MCF 10A (cell line): ENCODE measurements at regions not wholly inside any gene's neighbourhood (a gene's known extent, or its start where the extent isn't known, plus 50 kb on each side); places are given as distances from the start of the nearest gene placed in this dataset.

Experiments used
- BruUV-seq: library from RNA; stranded (reverse); fragments of 400-500 nt; replicated peaks from 2 replicates; lab custom pipeline; 2021; lab: Mats Ljungman, UMichigan
- CTCF ChIA-PET: fragments of 300-600 bp; sonication (Branson Sonifier 250); formaldehyde crosslinking; extraction: SDS; loops from one replicate; lab custom pipeline; 2021; ENCODE audit warnings: antibody characterized with exemption, inconsistent platforms; lab: Yijun Ruan, JAX
- POLR2A ChIA-PET: fragments of 300-600, 350-650 bp; sonication (Branson Sonifier 250); formaldehyde crosslinking; extraction: SDS; loops from one replicate; lab custom pipeline; 2020; ENCODE audit warnings: antibody characterized with exemption, inconsistent platforms; lab: Yijun Ruan, JAX
- DNase-seq: peaks from one replicate; pipeline ENCODE4 v3.0.0-alpha.2; 2018; ENCODE audit not compliant: unreplicated experiment
- H3K27ac Mint-ChIP-seq: one replicate; pipeline ENCODE4 v1.8.0; 2022; ENCODE audit warnings: mild to moderate bottlenecking, low read depth, mixed read lengths; ENCODE audit not compliant: unreplicated experiment
- H3K27me3 Mint-ChIP-seq: one replicate; pipeline ENCODE4 v1.8.0; 2022; ENCODE audit warnings: mixed read lengths; ENCODE audit not compliant: insufficient read depth, unreplicated experiment
- H3K36me3 Mint-ChIP-seq: one replicate; pipeline ENCODE4 v1.8.0; 2022; ENCODE audit warnings: mild to moderate bottlenecking, moderate library complexity, mixed read lengths; ENCODE audit not compliant: insufficient read depth, unreplicated experiment
- H3K4me1 Mint-ChIP-seq: one replicate; pipeline ENCODE4 v1.8.0; 2022; ENCODE audit warnings: mixed read lengths; ENCODE audit not compliant: insufficient read depth, unreplicated experiment
- H3K4me3 Mint-ChIP-seq: one replicate; pipeline ENCODE4 v1.8.0; 2022; ENCODE audit warnings: mild to moderate bottlenecking, moderate library complexity, mixed read lengths; ENCODE audit not compliant: unreplicated experiment
- H3K9me3 Mint-ChIP-seq: one replicate; pipeline ENCODE4 v1.8.0; 2022; ENCODE audit warnings: mixed read lengths; ENCODE audit not compliant: unreplicated experiment
- intact Hi-C: fragments of 100-400 bp; cut with micrococcal nuclease; formaldehyde crosslinking; loops from 2 replicates; pipeline ENCODE4 v1.14.1; 2022
- TF ChIP-seq, protein P1 (sequence below): fragments of 200-600 bp; IDR thresholded peaks from one replicate; pipeline ENCODE4 v1.8.0; 2022; ENCODE audit warnings: antibody characterized with exemption, mild to moderate bottlenecking; ENCODE audit not compliant: unreplicated experiment

DNA sequence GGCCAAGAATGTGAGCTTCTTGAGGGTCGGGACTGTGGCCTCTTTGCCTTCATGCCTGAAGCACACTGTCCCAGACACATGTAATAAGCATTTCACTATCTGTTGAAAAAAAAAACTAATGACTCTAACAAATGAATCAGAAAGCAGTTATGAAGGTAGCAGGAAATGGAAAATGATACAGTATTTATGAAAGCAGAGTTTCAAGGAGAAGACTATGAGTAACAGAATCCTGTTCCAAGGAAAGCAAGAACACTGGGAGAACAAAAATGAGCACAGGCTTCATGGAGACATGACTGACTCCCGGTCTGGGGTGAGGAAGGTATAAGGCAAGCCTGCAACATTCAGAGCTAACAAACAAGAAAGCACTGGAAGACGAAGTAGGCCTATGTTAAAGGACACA is 190.8 kb downstream of the RNF152 start:
- Mint-ChIP-seq H3K9me3 (no peaks in the 10 kb centered on the region), H3K27ac (peak overlapping the region; percentile 66), H3K27me3 (no peaks in the 10 kb centered on the region), H3K4me3 (no peak overlapping the region), H3K36me3 (no peaks in the 10 kb centered on the region), H3K4me1 (peaks cover 13% of the 10 kb centered on the region)
- no peak for DNase-seq
- intact Hi-C loops, result no loop called here
- ChIA-PET POLR2A (interaction anchor here (1.3 kb wide), 1 partner anchor 31 kb away, joined by 6 read pairs; no protein-coding TSS in a partner anchor), CTCF (no interaction called here)
- TF ChIP-seq, protein P1, sequence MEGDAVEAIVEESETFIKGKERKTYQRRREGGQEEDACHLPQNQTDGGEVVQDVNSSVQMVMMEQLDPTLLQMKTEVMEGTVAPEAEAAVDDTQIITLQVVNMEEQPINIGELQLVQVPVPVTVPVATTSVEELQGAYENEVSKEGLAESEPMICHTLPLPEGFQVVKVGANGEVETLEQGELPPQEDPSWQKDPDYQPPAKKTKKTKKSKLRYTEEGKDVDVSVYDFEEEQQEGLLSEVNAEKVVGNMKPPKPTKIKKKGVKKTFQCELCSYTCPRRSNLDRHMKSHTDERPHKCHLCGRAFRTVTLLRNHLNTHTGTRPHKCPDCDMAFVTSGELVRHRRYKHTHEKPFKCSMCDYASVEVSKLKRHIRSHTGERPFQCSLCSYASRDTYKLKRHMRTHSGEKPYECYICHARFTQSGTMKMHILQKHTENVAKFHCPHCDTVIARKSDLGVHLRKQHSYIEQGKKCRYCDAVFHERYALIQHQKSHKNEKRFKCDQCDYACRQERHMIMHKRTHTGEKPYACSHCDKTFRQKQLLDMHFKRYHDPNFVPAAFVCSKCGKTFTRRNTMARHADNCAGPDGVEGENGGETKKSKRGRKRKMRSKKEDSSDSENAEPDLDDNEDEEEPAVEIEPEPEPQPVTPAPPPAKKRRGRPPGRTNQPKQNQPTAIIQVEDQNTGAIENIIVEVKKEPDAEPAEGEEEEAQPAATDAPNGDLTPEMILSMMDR, result no peak
- no TSS peak for BruUV-seq

DNA sequence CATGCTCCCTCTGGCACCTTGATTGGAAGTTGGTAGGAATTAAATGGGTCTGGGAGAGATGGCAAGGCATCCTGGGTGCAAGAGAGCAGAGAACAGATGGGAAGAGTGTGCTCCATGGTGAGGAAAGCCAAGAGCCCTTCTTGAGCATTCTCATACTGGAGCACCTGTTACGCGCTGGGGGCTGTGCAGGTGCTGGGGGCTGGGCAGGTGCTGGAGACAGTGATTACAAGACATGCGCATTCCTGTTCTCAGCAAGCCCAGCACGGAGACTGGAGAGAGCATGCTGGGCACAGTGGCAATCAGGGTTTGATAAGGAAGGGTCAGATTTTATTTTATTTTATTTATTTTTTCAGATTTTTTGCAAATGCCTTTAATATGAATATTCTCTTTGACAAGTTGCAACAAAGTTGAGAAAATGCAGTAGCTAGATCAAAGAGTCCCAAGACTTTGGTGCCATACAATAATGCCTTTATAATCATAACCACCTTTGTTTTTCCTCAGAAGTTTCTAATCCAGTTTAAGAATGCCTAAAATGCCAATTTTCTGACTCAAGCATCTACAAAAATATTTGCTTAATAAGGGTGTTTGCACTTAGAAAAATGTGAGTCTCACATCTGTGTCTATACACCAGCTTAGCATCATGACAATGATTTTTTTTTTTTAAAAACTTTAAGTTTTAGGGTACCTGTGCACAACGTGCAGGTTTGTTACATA is 193.3 kb downstream of the RNF152 start:
- Mint-ChIP-seq H3K4me1 (peaks cover 13% of the 10 kb centered on the region), H3K36me3 (no peaks in the 10 kb centered on the region), H3K27ac (no peak overlapping the region), H3K27me3 (no peaks in the 10 kb centered on the region), H3K9me3 (no peaks in the 10 kb centered on the region), H3K4me3 (no peak overlapping the region)
- BruUV-seq, result no TSS peak
- TF ChIP-seq, protein P1, result no peak
- ChIA-PET CTCF (interaction anchor here (0.6 kb wide), 1 partner anchor 114 kb away, joined by 3 read pairs; no protein-coding TSS in a partner anchor), POLR2A (no interaction called here)
- intact Hi-C loops, result no loop called here
- no peak for DNase-seq

DNA sequence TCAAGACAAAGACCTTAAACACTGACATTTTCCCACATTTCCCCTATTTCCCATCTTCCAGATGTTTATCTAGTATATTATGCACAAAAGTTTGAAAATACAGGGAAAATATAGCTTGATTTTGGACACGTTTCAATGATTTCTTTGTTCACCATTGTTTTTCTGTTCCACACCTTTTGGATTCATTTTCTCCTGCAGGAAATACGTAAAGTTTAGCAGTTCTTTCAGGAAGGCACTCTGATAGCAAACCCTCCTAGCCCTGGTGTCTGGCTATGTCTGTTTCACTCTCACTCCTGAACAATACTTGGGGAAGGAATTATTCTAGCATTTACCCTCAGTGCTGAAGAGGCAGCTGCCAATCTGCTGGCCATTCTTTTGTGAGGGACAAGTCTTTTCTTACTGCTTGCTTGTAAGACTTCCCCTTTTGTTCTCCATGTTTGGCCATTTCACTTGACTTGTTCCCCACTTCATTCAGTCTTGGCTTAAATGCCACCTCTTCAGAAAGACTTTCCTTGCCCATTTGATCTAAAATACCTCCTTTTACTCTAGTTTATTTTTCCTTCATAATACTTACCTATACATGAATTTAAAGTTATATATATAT is 195.4 kb downstream of the RNF152 start:
- no peak for DNase-seq
- ChIA-PET CTCF (no interaction called here), POLR2A (interaction anchor here (0.5 kb wide), 1 partner anchor 833 kb away, joined by 3 read pairs; no protein-coding TSS in a partner anchor)
- no peaks in the 10 kb centered on the region for H3K27me3 Mint-ChIP-seq
- H3K36me3 Mint-ChIP-seq, result no peaks in the 10 kb centered on the region
- H3K4me3 Mint-ChIP-seq, result no peak overlapping the region
- H3K27ac Mint-ChIP-seq, result no peak overlapping the region
- TF ChIP-seq, protein P1, result no peak
- no peaks in the 10 kb centered on the region for H3K9me3 Mint-ChIP-seq
- peaks cover 8% of the 10 kb centered on the region for H3K4me1 Mint-ChIP-seq
- no TSS peak for BruUV-seq
- intact Hi-C loops, result no loop called here

DNA sequence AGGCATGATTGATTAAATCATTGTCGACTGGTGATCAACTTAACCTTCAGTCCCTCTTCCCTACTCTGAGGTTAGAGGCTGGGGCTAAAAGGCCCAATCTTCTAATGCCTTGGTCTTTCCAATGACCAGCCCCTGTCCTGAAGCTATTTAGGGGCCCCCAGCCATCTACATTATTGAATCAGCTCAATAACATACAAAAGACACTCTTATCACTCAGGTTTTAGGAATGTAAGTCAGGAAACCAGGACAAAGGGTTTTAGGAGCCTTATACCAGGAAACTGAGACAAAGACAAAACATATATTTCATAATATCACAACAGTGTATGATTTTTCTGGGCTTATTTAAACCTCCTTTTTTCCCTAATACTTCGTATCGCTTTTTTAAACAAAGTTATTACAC is 198.6 kb downstream of the RNF152 start:
- Mint-ChIP-seq H3K36me3 (no peaks in the 10 kb centered on the region), H3K27ac (no peak overlapping the region), H3K27me3 (no peaks in the 10 kb centered on the region), H3K4me1 (no peaks in the 10 kb centered on the region), H3K4me3 (no peak overlapping the region), H3K9me3 (no peaks in the 10 kb centered on the region)
- ChIA-PET POLR2A (no interaction called here), CTCF (no interaction called here)
- intact Hi-C loops, result no loop called here
- no peak for DNase-seq
- TF ChIP-seq, protein P1, result no peak
- no TSS peak for BruUV-seq
